Fibroblast of pulmonary artery (primary cell): ENCODE measurements at regions not wholly inside any gene's neighbourhood (a gene's known extent, or its start where the extent isn't known, plus 50 kb on each side); places are given as distances from the start of the nearest gene placed in this dataset.

Experiments used
- DNase-seq: peaks from one replicate; pipeline ENCODE4 v3.0.0-alpha.2; 2010; ENCODE audit warnings: low read depth
- H3K4me3 ChIP-seq: replicated peaks from 2 replicates; pipeline ENCODE4 v1.5.1; 2011; ENCODE audit warnings: low read depth, mild to moderate bottlenecking, control low read depth, low read length, moderate library complexity
- TF ChIP-seq, protein P1 (sequence below): IDR thresholded peaks from 2 replicates; pipeline ENCODE4 v1.5.1; 2011; ENCODE audit warnings: mild to moderate bottlenecking, control low read depth, low read length, inconsistent platforms; ENCODE audit errors: missing control alignments

DNA sequence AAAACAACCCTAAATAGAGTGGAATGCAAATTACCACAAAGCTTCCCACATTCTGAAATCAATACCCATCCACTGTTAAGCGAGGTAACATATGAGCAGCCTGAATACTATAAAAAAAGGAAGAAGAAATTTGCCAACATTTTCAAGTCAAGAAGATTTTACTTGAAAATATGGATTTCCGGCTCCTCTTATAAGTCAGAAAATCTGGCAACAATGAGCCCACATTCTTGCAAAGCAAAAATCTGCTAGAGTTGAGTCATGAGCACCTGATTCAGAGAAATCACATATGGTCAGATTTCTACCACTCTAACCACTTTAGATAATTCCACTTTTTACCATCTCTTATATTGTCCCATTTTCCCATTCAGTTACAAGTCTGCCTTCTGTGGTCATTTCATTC lies 395.7 kb downstream of the DTHD1 start:
- DNase-seq: peak; percentile 1
- TF ChIP-seq, protein P1, sequence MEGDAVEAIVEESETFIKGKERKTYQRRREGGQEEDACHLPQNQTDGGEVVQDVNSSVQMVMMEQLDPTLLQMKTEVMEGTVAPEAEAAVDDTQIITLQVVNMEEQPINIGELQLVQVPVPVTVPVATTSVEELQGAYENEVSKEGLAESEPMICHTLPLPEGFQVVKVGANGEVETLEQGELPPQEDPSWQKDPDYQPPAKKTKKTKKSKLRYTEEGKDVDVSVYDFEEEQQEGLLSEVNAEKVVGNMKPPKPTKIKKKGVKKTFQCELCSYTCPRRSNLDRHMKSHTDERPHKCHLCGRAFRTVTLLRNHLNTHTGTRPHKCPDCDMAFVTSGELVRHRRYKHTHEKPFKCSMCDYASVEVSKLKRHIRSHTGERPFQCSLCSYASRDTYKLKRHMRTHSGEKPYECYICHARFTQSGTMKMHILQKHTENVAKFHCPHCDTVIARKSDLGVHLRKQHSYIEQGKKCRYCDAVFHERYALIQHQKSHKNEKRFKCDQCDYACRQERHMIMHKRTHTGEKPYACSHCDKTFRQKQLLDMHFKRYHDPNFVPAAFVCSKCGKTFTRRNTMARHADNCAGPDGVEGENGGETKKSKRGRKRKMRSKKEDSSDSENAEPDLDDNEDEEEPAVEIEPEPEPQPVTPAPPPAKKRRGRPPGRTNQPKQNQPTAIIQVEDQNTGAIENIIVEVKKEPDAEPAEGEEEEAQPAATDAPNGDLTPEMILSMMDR: no peak
- no peak overlapping the region for H3K4me3 ChIP-seq

DNA sequence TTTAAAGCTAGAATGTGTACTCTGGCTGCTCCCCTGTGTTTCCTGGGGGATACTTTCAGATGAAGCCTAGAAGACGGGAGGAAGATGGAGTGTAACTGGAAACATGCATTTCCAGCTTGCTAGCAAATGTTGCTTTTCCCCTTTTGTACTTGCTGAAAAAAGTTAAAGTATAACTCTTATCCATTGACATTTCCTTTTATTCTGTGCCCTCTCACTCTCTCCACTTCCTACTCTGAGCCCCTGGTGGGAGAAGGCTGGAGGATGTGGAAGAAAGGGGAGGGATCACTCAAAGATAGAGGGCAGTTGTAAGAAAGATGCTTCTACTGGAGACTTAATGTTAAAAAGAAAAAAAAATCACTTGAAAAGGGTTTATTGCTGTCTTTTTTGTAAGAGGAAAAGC lies 396.5 kb downstream of the DTHD1 start:
- TF ChIP-seq, protein P1: no peak
- no peak overlapping the region for H3K4me3 ChIP-seq
- no peak for DNase-seq

DNA sequence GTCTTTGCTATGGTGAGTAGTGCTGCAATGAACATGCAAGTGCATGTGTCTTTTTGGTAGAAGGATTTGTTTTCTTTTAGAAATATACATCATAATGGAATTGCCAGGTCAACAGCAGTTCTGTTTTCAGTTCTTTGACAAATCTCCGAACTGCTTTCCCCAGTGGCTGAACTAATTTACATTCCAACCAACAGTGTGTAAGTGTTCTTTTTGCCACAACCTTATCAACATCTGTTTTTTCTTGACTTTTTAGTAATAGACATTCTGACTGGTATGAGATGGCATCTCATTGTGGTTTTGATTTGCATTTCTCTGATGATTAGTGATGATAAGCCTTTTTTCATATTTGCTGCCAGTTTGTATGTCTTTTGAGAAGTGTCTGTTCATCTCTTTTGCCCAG lies 406.3 kb downstream of the DTHD1 start:
- TF ChIP-seq, protein P1: no peak
- H3K4me3 ChIP-seq: no peak overlapping the region
- no peak for DNase-seq

DNA sequence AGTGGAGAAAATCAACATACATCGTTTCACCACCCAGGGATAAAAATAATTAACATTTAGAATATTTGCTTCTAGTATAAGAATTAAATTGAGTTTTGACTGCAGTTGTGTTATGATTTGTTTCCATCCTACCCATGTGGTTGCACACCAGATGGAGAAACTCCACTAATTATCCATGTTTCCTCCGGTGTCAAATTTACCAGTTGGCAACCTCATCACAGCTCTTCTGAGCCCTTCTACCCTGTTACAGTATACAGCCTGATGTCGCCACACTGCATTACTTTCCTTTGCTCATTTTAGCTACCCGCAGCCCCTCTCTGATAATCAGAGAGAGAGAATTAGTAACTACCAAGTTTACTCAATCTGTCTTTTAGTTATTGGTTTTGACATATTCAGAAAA lies 411.2 kb downstream of the DTHD1 start:
- H3K4me3 ChIP-seq: no peak overlapping the region
- no peak for DNase-seq

DNA sequence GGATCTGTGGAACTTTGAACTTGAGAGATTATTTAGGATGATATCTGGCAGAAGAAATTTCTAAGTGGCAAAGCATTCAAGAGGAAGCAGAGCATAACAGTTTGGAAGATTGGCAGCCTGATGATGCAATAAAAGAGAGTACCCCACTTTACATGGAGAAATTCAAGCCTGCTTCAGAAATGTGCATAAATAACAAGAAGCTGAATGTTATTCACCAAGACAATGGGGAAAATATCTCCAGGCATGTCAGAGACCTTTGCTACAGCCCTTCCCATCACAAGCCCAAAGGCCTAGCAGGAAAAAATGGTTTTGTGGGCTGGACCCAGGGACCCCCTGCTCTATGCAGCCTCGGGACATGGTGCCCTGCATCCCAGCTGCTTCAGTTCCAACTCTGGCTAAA lies 420.8 kb downstream of the DTHD1 start:
- H3K4me3 ChIP-seq: no peak overlapping the region
- DNase-seq: no peak
- TF ChIP-seq, protein P1: no peak

More for the DNA sequence above, 411.2 kb downstream of the DTHD1 start:
- TF ChIP-seq, protein P1: no peak

DNA sequence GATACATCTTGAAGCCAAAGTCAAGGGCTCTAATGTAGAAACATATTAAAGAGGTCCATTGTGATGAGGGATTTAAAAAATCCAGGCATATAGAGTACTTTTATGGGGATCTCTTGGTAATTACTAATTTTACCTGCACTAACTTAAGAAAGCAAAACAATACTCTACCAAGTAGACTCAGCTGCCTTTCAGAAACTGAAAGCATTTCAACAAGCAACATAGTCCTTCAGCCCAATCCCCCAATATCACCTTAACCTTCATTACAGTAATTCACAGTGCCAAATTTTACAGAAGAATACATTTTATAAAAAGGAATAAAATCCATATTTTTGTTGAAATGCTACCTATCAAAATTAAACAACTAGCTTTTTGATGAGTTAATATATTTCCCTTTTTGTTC lies 422.9 kb downstream of the DTHD1 start:
- TF ChIP-seq, protein P1: no peak
- DNase-seq: no peak
- H3K4me3 ChIP-seq: no peak overlapping the region

DNA sequence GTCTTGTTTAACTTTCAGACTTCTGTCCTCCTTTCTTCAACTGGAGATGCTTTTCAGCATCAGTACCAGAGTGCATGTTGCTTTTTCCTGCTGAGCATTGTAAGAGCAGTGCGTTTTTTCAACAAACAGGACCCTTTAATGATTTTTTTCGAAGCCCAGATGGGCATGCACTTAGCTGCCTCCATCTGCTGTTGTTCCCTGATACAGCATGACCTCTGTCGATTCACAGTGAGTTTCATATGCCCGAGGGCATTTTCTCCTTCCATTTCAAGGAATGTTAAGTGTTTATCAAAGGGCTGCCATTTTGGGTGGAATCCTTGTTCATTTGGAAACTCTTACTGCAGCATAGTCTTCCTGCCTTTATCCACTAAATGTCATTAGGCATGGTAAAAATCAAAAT lies 428.6 kb downstream of the DTHD1 start:
- no peak for DNase-seq
- TF ChIP-seq, protein P1: no peak
- H3K4me3 ChIP-seq: no peak overlapping the region
